IMR-90 (cell line): ENCODE measurements at regions not wholly inside any gene's neighbourhood (a gene's known extent, or its start where the extent isn't known, plus 50 kb on each side); places are given as distances from the start of the nearest gene placed in this dataset.

Experiments used
- ATAC-seq: fragments of 200-7000 bp; cut with Tn5 transposase; 2 replicates; pipeline ENCODE4 v1.9.1; 2020; ENCODE audit warnings: low read depth, mild to moderate bottlenecking, moderate library complexity
- BruUV-seq: library from RNA; stranded (reverse); fragments of 400-500 nt; replicated peaks from 2 replicates; lab custom pipeline; 2021; lab: Mats Ljungman, UMichigan
- CTCF ChIA-PET: fragments of 300-600 bp; formaldehyde crosslinking; extraction: SDS; loops from one replicate; lab custom pipeline; 2021; ENCODE audit warnings: antibody characterized with exemption; lab: Yijun Ruan, JAX
- POLR2A ChIA-PET: fragments of 300-600 bp; sonication (Branson Sonifier 250); formaldehyde crosslinking; loops from one replicate; lab custom pipeline; 2022; ENCODE audit warnings: antibody characterized with exemption; ENCODE audit not compliant: unreplicated experiment; lab: Charles Lee
- DNase-seq: peaks from one replicate; pipeline ENCODE4 v3.0.0; 2013
- H2AFZ ChIP-seq: replicated peaks from 2 replicates; pipeline ENCODE3; 2013; ENCODE audit warnings: low read length, mild to moderate bottlenecking; ENCODE audit not compliant: poor library complexity
- H2AK5ac ChIP-seq: 2 replicates; pipeline ENCODE4 v1.6.1; 2013; ENCODE audit warnings: low read depth, low read length, inconsistent platforms
- H2AK9ac ChIP-seq: replicated peaks from 2 replicates; pipeline ENCODE3; 2013; ENCODE audit warnings: mild to moderate bottlenecking, low read depth, low read length, moderate library complexity; ENCODE audit not compliant: poor library complexity
- H2BK120ac ChIP-seq: 2 replicates; pipeline ENCODE4 v1.6.1; 2013; ENCODE audit warnings: low read depth, low read length, inconsistent platforms
- H2BK15ac ChIP-seq: 3 replicates; pipeline ENCODE4 v1.6.1; 2013; ENCODE audit warnings: low read depth, low read length, inconsistent platforms
- H2BK20ac ChIP-seq: 2 replicates; pipeline ENCODE4 v1.6.1; 2013; ENCODE audit warnings: low read depth, mild to moderate bottlenecking, inconsistent platforms, low read length, moderate library complexity
- H2BK5ac ChIP-seq: 2 replicates; pipeline ENCODE4 v1.6.1; 2013; ENCODE audit warnings: mild to moderate bottlenecking, low read depth, low read length, inconsistent platforms; ENCODE audit not compliant: poor library complexity, severe bottlenecking
- H3K14ac ChIP-seq: replicated peaks from 2 replicates; pipeline ENCODE4 v1.6.1; 2013; ENCODE audit warnings: low read depth, low read length, inconsistent platforms
- H3K18ac ChIP-seq: 2 replicates; pipeline ENCODE4 v1.6.1; 2013; ENCODE audit warnings: low read depth, low read length, control low read depth
- H3K23ac ChIP-seq: 2 replicates; pipeline ENCODE4 v1.6.1; 2013; ENCODE audit warnings: low read depth, low read length, inconsistent platforms
- H3K27ac ChIP-seq: 2 replicates; pipeline ENCODE4 v1.5.1; 2013; ENCODE audit warnings: mild to moderate bottlenecking, control low read depth, low read length; ENCODE audit not compliant: insufficient read depth
- H3K27me3 ChIP-seq: 2 replicates; pipeline ENCODE4 v1.6.1; 2013; ENCODE audit warnings: low read length; ENCODE audit not compliant: control insufficient read depth, insufficient read depth
- H3K36me3 ChIP-seq: 2 replicates; pipeline ENCODE4 v1.6.1; 2013; ENCODE audit warnings: low read length, mixed read lengths; ENCODE audit not compliant: control insufficient read depth, insufficient read depth
- H3K4ac ChIP-seq: 2 replicates; pipeline ENCODE4 v1.6.1; 2013; ENCODE audit warnings: low read depth, low read length, inconsistent platforms
- H3K4me1 ChIP-seq: 2 replicates; pipeline ENCODE4 v1.6.1; 2013; ENCODE audit warnings: low read length, mixed read lengths; ENCODE audit not compliant: control insufficient read depth, insufficient read depth
- H3K4me2 ChIP-seq: 2 replicates; pipeline ENCODE4 v1.6.1; 2013; ENCODE audit warnings: low read depth, mild to moderate bottlenecking, control low read depth, low read length, moderate library complexity
- H3K4me3 ChIP-seq: 2 replicates; pipeline ENCODE4 v1.5.1; 2013; ENCODE audit warnings: low read depth, mild to moderate bottlenecking, control low read depth, low read length, moderate library complexity; ENCODE audit not compliant: insufficient read depth
- H3K56ac ChIP-seq: 2 replicates; pipeline ENCODE4 v1.6.1; 2013; ENCODE audit warnings: low read length, inconsistent platforms; ENCODE audit not compliant: insufficient read depth; ENCODE audit errors: extremely low read depth
- H3K79me1 ChIP-seq, 2 experiments: 2 replicates each; pipeline ENCODE4 v1.6.1; 2013; ENCODE audit warnings: low read length in 2 of 2, inconsistent platforms in 1 of 2, low read depth in 1 of 2
- H3K9ac ChIP-seq: 2 replicates; pipeline ENCODE4 v1.6.1; 2013; ENCODE audit warnings: low read depth, low read length, control low read depth
- H3K9me1 ChIP-seq: 2 replicates; pipeline ENCODE4 v1.6.1; 2013; ENCODE audit warnings: low read length, inconsistent platforms; ENCODE audit not compliant: insufficient read depth
- H3K9me3 ChIP-seq: 2 replicates; pipeline ENCODE4 v1.6.1; 2013; ENCODE audit warnings: low read length; ENCODE audit not compliant: control insufficient read depth, insufficient read depth
- H4K20me1 ChIP-seq: 2 replicates; pipeline ENCODE4 v1.6.1; 2013; ENCODE audit warnings: low read length, inconsistent platforms; ENCODE audit not compliant: insufficient read depth
- H4K5ac ChIP-seq: 2 replicates; pipeline ENCODE4 v1.6.1; 2013; ENCODE audit warnings: mild to moderate bottlenecking, low read depth, low read length, control low read depth
- H4K8ac ChIP-seq, 2 experiments: 2 replicates each; pipeline ENCODE4 v1.6.1; 2013; ENCODE audit warnings: low read depth in 2 of 2, low read length in 2 of 2, control low read depth in 1 of 2, inconsistent platforms in 1 of 2
- H4K91ac ChIP-seq: 2 replicates; pipeline ENCODE4 v1.6.1; 2013; ENCODE audit warnings: low read depth, low read length, inconsistent platforms; ENCODE audit not compliant: insufficient read depth
- BHLHE40 ChIP-seq: fragments of 150-350 bp; IDR thresholded peaks from 2 replicates; pipeline ENCODE4 v1.6.1; 2016; ENCODE audit warnings: mild to moderate bottlenecking, low read depth, low read length
- CEBPB ChIP-seq: IDR thresholded peaks from 2 replicates; pipeline ENCODE4 v1.6.1; 2012; ENCODE audit warnings: low read depth, low read length, improper control_type of control experiment
- CHD1 ChIP-seq: IDR thresholded peaks from 2 replicates; pipeline ENCODE4 v1.6.1; 2012; ENCODE audit warnings: low read depth, low read length, improper control_type of control experiment
- FOS ChIP-seq: fragments of 150-350 bp; IDR thresholded peaks from 2 replicates; pipeline ENCODE4 v1.6.1; 2016; ENCODE audit warnings: low read depth, low read length
- MAFK ChIP-seq: IDR thresholded peaks from 2 replicates; pipeline ENCODE4 v1.6.1; 2012; ENCODE audit warnings: low read depth, low read length, improper control_type of control experiment
- MAZ ChIP-seq: IDR thresholded peaks from 2 replicates; pipeline ENCODE4 v1.6.1; 2012; ENCODE audit warnings: low read depth, mild to moderate bottlenecking, low read length, improper control_type of control experiment, moderate library complexity, borderline replicate concordance
- MXI1 ChIP-seq: IDR thresholded peaks from 2 replicates; pipeline ENCODE4 v1.6.1; 2012; ENCODE audit warnings: low read depth, mild to moderate bottlenecking, low read length, moderate library complexity, borderline replicate concordance
- NFE2L2 ChIP-seq: fragments of 150-350 bp; IDR thresholded peaks from 2 replicates; pipeline ENCODE4 v1.6.1; 2016; ENCODE audit warnings: low read depth, mild to moderate bottlenecking, low read length
- POLR2A ChIP-seq: IDR thresholded peaks from 2 replicates; pipeline ENCODE4 v1.6.1; 2012; ENCODE audit warnings: mild to moderate bottlenecking, low read depth, low read length
- RAD21 ChIP-seq: IDR thresholded peaks from 2 replicates; pipeline ENCODE4 v1.6.1; 2012; ENCODE audit warnings: low read length, improper control_type of control experiment
- RCOR1 ChIP-seq: IDR thresholded peaks from 2 replicates; pipeline ENCODE4 v1.6.1; 2012; ENCODE audit warnings: mild to moderate bottlenecking, low read length, improper control_type of control experiment; ENCODE audit not compliant: insufficient replicate concordance
- RFX5 ChIP-seq: IDR thresholded peaks from 2 replicates; pipeline ENCODE4 v1.8.0; 2012; ENCODE audit warnings: low read depth, mild to moderate bottlenecking, low read length, moderate library complexity
- SMC3 ChIP-seq: fragments of 150-350 bp; IDR thresholded peaks from 2 replicates; pipeline ENCODE4 v1.6.1; 2016; ENCODE audit warnings: low read depth, mild to moderate bottlenecking, antibody characterized with exemption, low read length, moderate library complexity
- dilution Hi-C: fragments of 300-500 bp; cut with HindIII; formaldehyde crosslinking; loops from one replicate; pipeline ENCODE4 v1.14.3; 2018; ENCODE audit warnings: low sequenced_read_pairs; ENCODE audit not compliant: unreplicated experiment
- in situ Hi-C: fragments of 300-500 bp; cut with MboI; formaldehyde crosslinking; loops from 3 replicates; pipeline ENCODE4 v1.14.3; 2019; ENCODE audit warnings: low sequenced_read_pairs, inconsistent platforms, mixed read lengths
- intact Hi-C: fragments of 100-400 bp; cut with micrococcal nuclease; formaldehyde crosslinking; loops from 2 replicates; pipeline ENCODE4 v1.10.0; 2022
- TF ChIP-seq, protein P1 (sequence below): conservative IDR thresholded peaks from 2 replicates; pipeline ENCODE4 v1.5.1; 2012; ENCODE audit warnings: mild to moderate bottlenecking, low read depth, low read length, improper control_type of control experiment
- TF ChIP-seq, protein P2 (sequence below): fragments of 150-350 bp; IDR thresholded peaks from 2 replicates; pipeline ENCODE4 v1.6.1; 2017; ENCODE audit warnings: mild to moderate bottlenecking, antibody characterized with exemption, low read length, low read depth
- TF ChIP-seq, protein P3 (sequence below): fragments of 150-350 bp; IDR thresholded peaks from 2 replicates; pipeline ENCODE4 v1.6.1; 2016; ENCODE audit warnings: low read depth, mild to moderate bottlenecking, low read length, moderate library complexity, borderline replicate concordance

DNA sequence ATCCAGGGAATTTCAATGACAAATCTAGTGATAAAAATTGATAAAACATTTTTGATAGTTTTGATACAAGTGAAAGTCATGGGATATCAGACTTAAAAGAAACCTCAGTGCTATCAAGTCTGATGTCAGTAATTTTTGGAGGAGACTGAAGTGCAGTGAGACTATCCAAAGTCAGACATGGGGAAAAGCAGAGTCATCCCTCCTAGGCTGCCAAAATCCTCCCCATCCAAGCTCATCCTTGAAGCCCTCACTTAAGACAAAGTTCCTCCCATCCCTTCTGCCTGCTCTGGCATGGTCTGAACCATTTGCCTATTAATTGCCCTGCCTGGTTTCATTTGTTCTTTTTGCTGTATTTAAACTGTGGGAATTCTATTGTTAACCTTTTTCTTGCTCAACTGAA, 456.9 kb upstream of the UBE2E2 start:
- ATAC-seq = no peak

More for the DNA sequence above, 456.9 kb upstream of the UBE2E2 start:
- H2AFZ ChIP-seq = no peak overlapping the region
- H2AK9ac ChIP-seq = no peak overlapping the region
- intact Hi-C loops = no loop called here
- H3K36me3 ChIP-seq = no peaks in the 10 kb centered on the region
- no peak overlapping the region for H4K5ac ChIP-seq
- H3K27ac ChIP-seq = no peak overlapping the region
- BruUV-seq = no TSS peak
- H3K9me1 ChIP-seq = no peaks in the 10 kb centered on the region
- no peak overlapping the region for H2BK5ac ChIP-seq
- no peak overlapping the region for H3K14ac ChIP-seq
- H2BK15ac ChIP-seq = no peak overlapping the region
- no peaks in the 10 kb centered on the region for H3K9me3 ChIP-seq
- no peak overlapping the region for H4K8ac ChIP-seq
- no peak overlapping the region for H3K23ac ChIP-seq
- ChIA-PET CTCF (interaction anchor here (0.6 kb wide), 2 partner anchors 44 to 373 kb away, joined by 3 read pairs; no protein-coding TSS in a partner anchor), POLR2A (no interaction called here)
- H3K18ac ChIP-seq = no peak overlapping the region
- no peak overlapping the region for H2BK120ac ChIP-seq
- no peaks in the 10 kb centered on the region for H3K27me3 ChIP-seq
- in situ Hi-C loops = no loop called here
- no peak overlapping the region for H3K56ac ChIP-seq
- DNase-seq = no peak
- no peak overlapping the region for H3K9ac ChIP-seq
- no peak overlapping the region for H3K4me2 ChIP-seq
- no peak overlapping the region for H2AK5ac ChIP-seq
- no peak for TF ChIP-seq RCOR1
- TF ChIP-seq, protein P1, sequence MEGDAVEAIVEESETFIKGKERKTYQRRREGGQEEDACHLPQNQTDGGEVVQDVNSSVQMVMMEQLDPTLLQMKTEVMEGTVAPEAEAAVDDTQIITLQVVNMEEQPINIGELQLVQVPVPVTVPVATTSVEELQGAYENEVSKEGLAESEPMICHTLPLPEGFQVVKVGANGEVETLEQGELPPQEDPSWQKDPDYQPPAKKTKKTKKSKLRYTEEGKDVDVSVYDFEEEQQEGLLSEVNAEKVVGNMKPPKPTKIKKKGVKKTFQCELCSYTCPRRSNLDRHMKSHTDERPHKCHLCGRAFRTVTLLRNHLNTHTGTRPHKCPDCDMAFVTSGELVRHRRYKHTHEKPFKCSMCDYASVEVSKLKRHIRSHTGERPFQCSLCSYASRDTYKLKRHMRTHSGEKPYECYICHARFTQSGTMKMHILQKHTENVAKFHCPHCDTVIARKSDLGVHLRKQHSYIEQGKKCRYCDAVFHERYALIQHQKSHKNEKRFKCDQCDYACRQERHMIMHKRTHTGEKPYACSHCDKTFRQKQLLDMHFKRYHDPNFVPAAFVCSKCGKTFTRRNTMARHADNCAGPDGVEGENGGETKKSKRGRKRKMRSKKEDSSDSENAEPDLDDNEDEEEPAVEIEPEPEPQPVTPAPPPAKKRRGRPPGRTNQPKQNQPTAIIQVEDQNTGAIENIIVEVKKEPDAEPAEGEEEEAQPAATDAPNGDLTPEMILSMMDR = no peak
- TF ChIP-seq CHD1 = no peak
- no peak for TF ChIP-seq FOS
- no peak for TF ChIP-seq MXI1
- no peak for TF ChIP-seq RAD21
- TF ChIP-seq, protein P2, sequence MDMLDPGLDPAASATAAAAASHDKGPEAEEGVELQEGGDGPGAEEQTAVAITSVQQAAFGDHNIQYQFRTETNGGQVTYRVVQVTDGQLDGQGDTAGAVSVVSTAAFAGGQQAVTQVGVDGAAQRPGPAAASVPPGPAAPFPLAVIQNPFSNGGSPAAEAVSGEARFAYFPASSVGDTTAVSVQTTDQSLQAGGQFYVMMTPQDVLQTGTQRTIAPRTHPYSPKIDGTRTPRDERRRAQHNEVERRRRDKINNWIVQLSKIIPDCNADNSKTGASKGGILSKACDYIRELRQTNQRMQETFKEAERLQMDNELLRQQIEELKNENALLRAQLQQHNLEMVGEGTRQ = no peak
- no peak for TF ChIP-seq POLR2A
- TF ChIP-seq SMC3 = no peak
- TF ChIP-seq NFE2L2 = no peak
- no peak for TF ChIP-seq RFX5
- no peak for TF ChIP-seq MAZ
- TF ChIP-seq, protein P3, sequence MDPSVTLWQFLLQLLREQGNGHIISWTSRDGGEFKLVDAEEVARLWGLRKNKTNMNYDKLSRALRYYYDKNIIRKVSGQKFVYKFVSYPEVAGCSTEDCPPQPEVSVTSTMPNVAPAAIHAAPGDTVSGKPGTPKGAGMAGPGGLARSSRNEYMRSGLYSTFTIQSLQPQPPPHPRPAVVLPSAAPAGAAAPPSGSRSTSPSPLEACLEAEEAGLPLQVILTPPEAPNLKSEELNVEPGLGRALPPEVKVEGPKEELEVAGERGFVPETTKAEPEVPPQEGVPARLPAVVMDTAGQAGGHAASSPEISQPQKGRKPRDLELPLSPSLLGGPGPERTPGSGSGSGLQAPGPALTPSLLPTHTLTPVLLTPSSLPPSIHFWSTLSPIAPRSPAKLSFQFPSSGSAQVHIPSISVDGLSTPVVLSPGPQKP = no peak
- no peak for TF ChIP-seq MAFK
- no peak for TF ChIP-seq CEBPB
- no peak for TF ChIP-seq BHLHE40
- no peak overlapping the region for H3K4ac ChIP-seq
- H3K4me3 ChIP-seq = no peak overlapping the region
- no peak overlapping the region for H2BK20ac ChIP-seq
- H4K91ac ChIP-seq = no peak overlapping the region
- no peaks in the 10 kb centered on the region for H3K79me1 ChIP-seq
- dilution Hi-C loops = no loop called here
- H4K20me1 ChIP-seq = no peaks in the 10 kb centered on the region
- no peaks in the 10 kb centered on the region for H3K4me1 ChIP-seq
